ENCODE measurements at regions not wholly inside any gene's neighbourhood (a gene's known extent, or its start where the extent isn't known, plus 50 kb on each side); places are given as distances from the start of the nearest gene placed in this dataset.
"Not testable (repeated sequence)": the region's sequence is repeated elsewhere in the genome, so short reads cannot be mapped to it uniquely, and the experiment has no call there.

GRCh38 chr6:93745306-93745705, 325.9 kb upstream of the EPHA7 start:
- FAIRE-seq: no peak

- no peak for FAIRE-seq
Measured at GRCh38 chr6:93735099-93735498, 315.7 kb upstream of the EPHA7 start.

GRCh38 chr6:93731306-93731705, 311.9 kb upstream of the EPHA7 start:
- no peak for FAIRE-seq

DNA sequence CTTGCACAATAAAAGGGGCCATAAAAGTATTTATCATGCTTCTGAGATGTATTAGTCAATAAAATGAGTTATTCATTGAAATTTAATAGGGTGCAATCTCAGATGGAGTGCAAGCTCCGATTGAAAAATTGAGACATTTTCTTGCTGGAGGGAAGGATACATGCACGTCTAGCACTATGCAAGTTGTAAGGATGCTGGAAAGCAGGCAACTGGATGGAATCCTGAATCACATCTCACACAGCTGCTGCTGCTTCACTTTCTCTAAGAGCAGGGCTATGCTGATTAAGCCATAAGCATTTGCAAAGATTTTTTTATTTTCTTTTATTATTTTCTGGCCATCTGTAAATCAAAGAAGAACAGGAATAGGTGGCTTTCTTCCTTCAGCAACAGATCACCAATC, 308.8 kb upstream of the EPHA7 start:
- FAIRE-seq: no peak

GRCh38 chr6:93727447-93727846, 308.1 kb upstream of the EPHA7 start:
- no peak for FAIRE-seq

DNA sequence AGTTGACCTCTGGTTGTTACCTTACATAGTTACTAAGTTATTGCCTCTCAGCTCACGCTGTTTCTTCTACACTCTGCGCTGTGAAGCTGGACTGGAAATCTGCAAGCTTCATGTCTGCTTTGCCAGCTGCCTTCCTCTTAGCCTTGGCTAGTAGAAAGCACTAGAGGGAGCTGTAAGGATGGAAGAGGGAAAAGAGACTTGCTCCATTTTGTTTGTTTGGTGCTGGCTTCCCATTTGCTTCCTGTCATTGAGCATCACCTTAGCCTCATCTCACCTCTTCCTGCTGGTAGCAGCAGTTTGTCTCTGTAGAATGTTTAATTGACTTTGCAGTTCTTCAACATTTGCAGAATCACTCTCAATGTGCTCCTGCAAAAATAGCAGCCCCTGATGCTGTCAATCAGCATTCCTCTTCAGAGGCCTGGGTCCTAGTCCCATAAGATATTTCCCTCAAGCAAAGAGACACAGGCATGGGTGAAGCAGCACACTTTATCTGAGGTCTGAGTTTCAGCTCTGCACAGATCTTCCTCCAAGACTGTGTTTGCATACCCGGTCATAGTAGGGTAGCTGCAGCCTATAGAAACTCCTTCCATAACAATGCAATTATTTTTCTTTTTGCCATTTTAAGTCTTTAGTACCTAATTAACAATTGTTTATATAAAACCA, 302.2 kb upstream of the EPHA7 start:
- FAIRE-seq: no peak

- FAIRE-seq: peak; percentile 17
Measured at GRCh38 chr6:93713974-93714373, 294.6 kb upstream of the EPHA7 start.

- no peak for FAIRE-seq
Measured at GRCh38 chr6:93703431-93703830, 284.1 kb upstream of the EPHA7 start.

GRCh38 chr6:93701526-93701925, 282.2 kb upstream of the EPHA7 start:
- FAIRE-seq: no peak

DNA sequence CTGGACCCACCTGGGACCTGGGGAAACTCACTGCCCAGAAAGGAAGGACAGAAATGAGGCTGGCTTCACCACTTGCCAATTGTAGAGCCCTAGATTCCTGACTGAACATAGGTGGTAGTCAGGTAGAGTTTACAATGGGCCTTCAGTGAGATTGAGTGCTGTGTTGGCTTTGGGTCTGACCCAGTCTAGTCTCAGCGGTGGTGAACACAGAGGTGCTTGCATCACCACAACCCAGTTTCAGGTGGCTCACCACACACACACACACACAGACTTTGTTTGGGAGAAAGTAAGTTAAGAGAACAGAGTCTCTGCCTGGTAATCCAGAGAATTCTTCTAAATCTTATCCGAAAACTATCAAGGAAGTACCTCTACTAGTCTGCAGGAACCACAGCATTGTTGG, 266.1 kb upstream of the EPHA7 start:
- no peak for FAIRE-seq

DNA sequence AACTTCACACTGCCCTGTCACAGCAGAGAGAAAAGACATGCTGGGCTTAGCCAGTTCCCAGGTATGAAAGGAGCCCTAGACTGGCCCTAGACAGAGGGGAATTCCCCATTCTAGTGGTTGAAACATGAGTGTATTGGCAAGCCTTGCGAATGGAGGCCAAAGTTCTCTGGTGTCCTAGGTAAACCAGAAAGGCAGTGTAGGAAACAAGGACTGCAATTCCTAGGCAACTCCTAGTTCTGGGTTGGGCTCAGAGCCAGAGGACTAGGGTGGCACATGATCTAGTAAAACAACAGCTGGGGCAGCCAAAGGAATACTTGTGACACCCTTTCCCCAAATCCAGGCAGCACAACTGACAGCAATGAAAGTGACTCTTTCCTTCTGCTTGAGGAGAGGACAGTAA, 265.0 kb upstream of the EPHA7 start:
- no peak for FAIRE-seq

GRCh38 chr6:93679836-93680235, 260.5 kb upstream of the EPHA7 start:
- FAIRE-seq: no peak

GRCh38 chr6:93678841-93679454, 259.6 kb upstream of the EPHA7 start:
- FAIRE-seq: no peak

GRCh38 chr6:93677264-93677965, 258.1 kb upstream of the EPHA7 start:
- FAIRE-seq: no peak

DNA sequence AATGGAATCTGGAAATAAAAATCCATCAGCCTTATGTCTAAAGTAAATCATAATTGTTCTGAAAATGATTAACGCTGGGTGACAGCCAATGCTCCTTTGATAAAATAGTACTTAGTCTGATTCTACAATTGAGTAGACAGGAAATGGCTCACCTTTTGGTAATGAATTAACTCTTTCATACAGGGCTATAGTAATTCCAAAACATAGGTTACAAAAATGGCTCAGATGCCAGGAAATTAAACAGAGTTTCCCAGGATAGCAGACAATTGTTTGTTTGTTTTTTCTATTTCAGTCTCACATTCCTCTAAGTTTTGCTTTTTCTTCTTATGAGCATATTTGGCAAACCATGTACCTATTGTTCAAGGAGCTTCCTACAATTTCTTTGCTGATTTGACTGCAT, 257.2 kb upstream of the EPHA7 start:
- no peak for FAIRE-seq

GRCh38 chr6:93675856-93676417, 256.6 kb upstream of the EPHA7 start:
- no peak for FAIRE-seq

DNA sequence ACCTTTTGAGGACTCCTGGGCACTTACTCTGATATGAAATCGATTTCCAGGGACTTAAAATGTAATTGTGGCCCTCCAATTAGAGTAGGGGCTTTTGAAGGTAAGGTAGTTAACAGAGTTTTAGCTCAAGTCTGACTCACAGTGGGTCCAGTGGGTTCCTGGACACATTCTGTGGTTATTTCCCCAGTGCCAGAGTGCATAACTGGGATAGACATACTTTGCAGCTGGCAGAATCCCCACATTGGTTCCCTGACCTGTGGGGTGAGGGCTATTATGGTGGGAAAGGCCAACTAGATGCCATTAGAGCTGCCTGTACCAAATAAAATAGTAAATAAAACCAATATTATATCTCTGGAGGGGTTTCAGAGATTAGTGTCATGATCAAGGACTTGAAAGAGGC, 243.8 kb upstream of the EPHA7 start:
- FAIRE-seq: no peak

GRCh38 chr6:93654548-93654947, 235.2 kb upstream of the EPHA7 start:
- no peak for FAIRE-seq

GRCh38 chr6:93644611-93645010, 225.3 kb upstream of the EPHA7 start:
- no peak for FAIRE-seq

GRCh38 chr6:93639126-93639525, 219.8 kb upstream of the EPHA7 start:
- FAIRE-seq: no peak

GRCh38 chr6:93636987-93637664, 217.8 kb upstream of the EPHA7 start:
- not testable (repeated sequence) for FAIRE-seq

- FAIRE-seq: no peak
Measured at GRCh38 chr6:93624408-93624807, 205.0 kb upstream of the EPHA7 start.

GRCh38 chr6:93621442-93621841, 202.1 kb upstream of the EPHA7 start:
- FAIRE-seq: no peak
